A673 (cell line): ENCODE measurements at regions not wholly inside any gene's neighbourhood (a gene's known extent, or its start where the extent isn't known, plus 50 kb on each side); places are given as distances from the start of the nearest gene placed in this dataset.

Source experiments
- BruUV-seq: library from RNA; stranded (reverse); fragments of 400-500 nt; replicated peaks from 2 replicates; lab custom pipeline; 2021; lab: Mats Ljungman, UMichigan
- CTCF ChIA-PET: fragments of 300-600 bp; sonication (Branson Sonifier 250); formaldehyde crosslinking; loops from one replicate; lab custom pipeline; 2022; ENCODE audit warnings: antibody characterized with exemption; lab: Charles Lee
- POLR2A ChIA-PET: fragments of 300-600 bp; sonication (Branson Sonifier 250); formaldehyde crosslinking; loops from one replicate; lab custom pipeline; 2022; ENCODE audit warnings: antibody characterized with exemption; ENCODE audit not compliant: low non-redundant PET; lab: Charles Lee
- DNase-seq: peaks from one replicate; pipeline ENCODE4 v3.0.0-alpha.2; 2015; ENCODE audit warnings: low spot score
- H3K27ac ChIP-seq: fragments of 200-600 bp; sonication (generic); 2 replicates; pipeline ENCODE4 v1.5.1; 2016; ENCODE audit warnings: mixed run types, low read depth, mild to moderate bottlenecking, mixed read lengths, antibody characterized with exemption, low read length; ENCODE audit not compliant: poor library complexity, severe bottlenecking
- H3K27me3 ChIP-seq: fragments of 200-600 bp; sonication (generic); replicated peaks from 2 replicates; pipeline ENCODE4 v1.6.1; 2017; ENCODE audit warnings: mixed run types, low read depth, mild to moderate bottlenecking, mixed read lengths, antibody characterized with exemption, low read length; ENCODE audit not compliant: insufficient read depth, poor library complexity
- H3K36me3 ChIP-seq: fragments of 200-600 bp; sonication (generic); 2 replicates; pipeline ENCODE4 v1.6.1; 2016; ENCODE audit warnings: mixed run types, mild to moderate bottlenecking, mixed read lengths, antibody characterized with exemption, low read length; ENCODE audit not compliant: insufficient read depth, poor library complexity, severe bottlenecking
- H3K4me1 ChIP-seq: fragments of 200-600 bp; sonication (generic); 2 replicates; pipeline ENCODE4 v1.6.1; 2017; ENCODE audit warnings: mixed run types, mild to moderate bottlenecking, mixed read lengths, antibody characterized with exemption, low read length; ENCODE audit not compliant: insufficient read depth, poor library complexity, severe bottlenecking
- H3K4me3 ChIP-seq: fragments of 200-600 bp; sonication (generic); 2 replicates; pipeline ENCODE4 v1.5.1; 2016; ENCODE audit warnings: low read depth, mixed run types, mild to moderate bottlenecking, mixed read lengths, low read length; ENCODE audit not compliant: poor library complexity, severe bottlenecking
- H3K9me3 ChIP-seq: fragments of 200-600 bp; sonication (generic); 2 replicates; pipeline ENCODE4 v1.6.1; 2016; ENCODE audit warnings: mixed run types, low read depth, mild to moderate bottlenecking, mixed read lengths, antibody characterized with exemption, low read length; ENCODE audit not compliant: poor library complexity, severe bottlenecking
- CTCF ChIP-seq: fragments of 300-800, 200-600 bp; sonication (generic); conservative IDR thresholded peaks from 2 replicates; pipeline ENCODE4 v1.5.1; 2017; ENCODE audit warnings: low read depth, mild to moderate bottlenecking, antibody characterized with exemption, low read length, moderate library complexity, mixed read lengths
- EZH2 ChIP-seq: fragments of 200-600 bp; sonication (generic); IDR thresholded peaks from 2 replicates; pipeline ENCODE4 v1.6.1; 2017; ENCODE audit warnings: borderline replicate concordance, low read depth, mild to moderate bottlenecking, mixed read lengths, antibody characterized with exemption, low read length; ENCODE audit not compliant: poor library complexity, severe bottlenecking
- intact Hi-C: fragments of 100-400 bp; cut with micrococcal nuclease; formaldehyde crosslinking; loops from one replicate; pipeline ENCODE4 v1.10.0; 2022; ENCODE audit not compliant: unreplicated experiment

- no peaks in the 10 kb centered on the region for H3K27me3 ChIP-seq
- DNase-seq = no peak
- no peak for TF ChIP-seq CTCF
- TF ChIP-seq EZH2 = no peak
- intact Hi-C loops = no loop called here
- BruUV-seq = no TSS peak
- POLR2A ChIA-PET = no interaction called here
- no peak overlapping the region for H3K4me3 ChIP-seq
- H3K36me3 ChIP-seq = no peaks in the 10 kb centered on the region
- H3K9me3 ChIP-seq = no peaks in the 10 kb centered on the region
- no peaks in the 10 kb centered on the region for H3K4me1 ChIP-seq
- CTCF ChIA-PET = no interaction called here
- H3K27ac ChIP-seq = no peak overlapping the region
These were observed 87.4 kb downstream of the TRIM42 start for GRCh38 chr3:140765246-140765645.

DNA sequence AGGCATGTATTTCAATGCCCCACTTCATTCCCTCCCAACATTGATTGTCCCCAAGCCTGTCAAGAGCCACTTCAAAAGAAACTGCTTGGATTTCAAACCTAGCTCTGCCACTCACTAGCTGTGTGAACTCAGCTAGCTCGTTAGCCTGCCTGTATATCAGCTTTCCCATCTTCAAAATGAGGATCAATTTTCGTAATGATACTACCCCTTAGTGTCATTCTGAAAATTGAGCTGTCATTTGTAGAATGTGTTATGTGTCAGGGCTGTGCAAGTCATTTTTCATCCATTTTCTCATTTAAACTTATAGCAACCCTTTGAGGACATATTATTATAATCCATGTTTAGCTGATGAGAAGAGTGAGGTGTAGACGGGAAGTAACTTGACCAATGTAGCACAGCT, 88.6 kb downstream of the TRIM42 start:
- BruUV-seq = no TSS peak
- DNase-seq = no peak
- intact Hi-C loops = no loop called here
- no peaks in the 10 kb centered on the region for H3K9me3 ChIP-seq
- ChIA-PET POLR2A (interaction anchor here (0.7 kb wide), 2 partner anchors 41 to 86 kb away, joined by 3 to 6 read pairs; no protein-coding TSS in a partner anchor), CTCF (no interaction called here)
- no peaks in the 10 kb centered on the region for H3K4me1 ChIP-seq
- no peaks in the 10 kb centered on the region for H3K36me3 ChIP-seq
- H3K27ac ChIP-seq = no peak overlapping the region
- H3K4me3 ChIP-seq = no peak overlapping the region
- TF ChIP-seq CTCF (no peak), EZH2 (no peak)
- no peaks in the 10 kb centered on the region for H3K27me3 ChIP-seq

DNA sequence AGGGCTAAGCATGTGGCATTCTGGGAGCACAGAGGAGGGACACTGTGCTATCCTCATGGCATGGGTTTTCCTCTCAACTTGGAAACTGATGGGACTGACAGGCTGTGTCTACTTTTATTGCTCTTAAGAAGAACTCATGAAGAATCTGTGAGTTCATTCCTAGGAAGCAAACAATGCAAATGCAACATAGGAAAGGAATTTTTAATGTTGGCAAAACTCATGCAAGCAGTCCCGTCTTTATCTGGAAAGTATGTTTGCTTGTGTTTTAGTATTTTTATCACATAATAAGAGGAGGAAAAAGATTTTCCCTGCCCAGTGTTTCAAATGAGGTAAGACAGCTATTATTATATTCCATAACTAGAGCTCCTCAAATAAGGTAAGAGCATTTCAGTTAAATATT, 89.7 kb downstream of the TRIM42 start:
- Histone ChIP-seq H3K27me3 (no peaks in the 10 kb centered on the region), H3K27ac (no peak overlapping the region), H3K4me1 (no peaks in the 10 kb centered on the region), H3K4me3 (no peak overlapping the region), H3K9me3 (no peaks in the 10 kb centered on the region), H3K36me3 (no peaks in the 10 kb centered on the region)
- ChIA-PET POLR2A (no interaction called here), CTCF (no interaction called here)
- BruUV-seq = no TSS peak
- no peak for DNase-seq
- TF ChIP-seq EZH2 = no peak
- TF ChIP-seq CTCF = no peak
- intact Hi-C loops = no loop called here
